ENCODE measurements at regions not wholly inside any gene's neighbourhood (a gene's known extent, or its start where the extent isn't known, plus 50 kb on each side); places are given as distances from the start of the nearest gene placed in this dataset.
A peak's percentile ranks its signal among the peaks of the same experiment; 100 is the strongest.
"Not testable (repeated sequence)": the region's sequence is repeated elsewhere in the genome, so short reads cannot be mapped to it uniquely, and the experiment has no call there.

DNA sequence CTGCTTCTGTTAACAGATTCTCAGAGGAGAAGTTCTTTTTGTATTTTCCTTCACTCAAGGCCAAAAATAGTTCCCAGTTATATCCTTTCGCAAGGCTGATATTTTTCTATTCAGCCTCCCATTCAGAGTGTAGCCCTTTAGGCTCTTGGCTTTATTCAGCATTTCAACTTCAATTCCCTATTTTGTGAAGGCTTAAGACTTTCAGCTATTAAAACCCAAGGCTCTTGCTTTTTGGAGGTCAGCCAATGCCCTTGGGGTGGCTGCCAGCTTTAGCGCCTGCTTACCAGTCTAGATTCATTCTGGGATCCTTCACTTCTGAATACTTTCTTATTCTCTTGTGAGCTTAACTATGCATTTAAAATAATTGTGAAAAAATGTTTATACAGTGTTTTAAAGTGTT, 57.3 kb upstream of the ADGRA3 start:
- DNase-seq, result peak; percentile 51

DNA sequence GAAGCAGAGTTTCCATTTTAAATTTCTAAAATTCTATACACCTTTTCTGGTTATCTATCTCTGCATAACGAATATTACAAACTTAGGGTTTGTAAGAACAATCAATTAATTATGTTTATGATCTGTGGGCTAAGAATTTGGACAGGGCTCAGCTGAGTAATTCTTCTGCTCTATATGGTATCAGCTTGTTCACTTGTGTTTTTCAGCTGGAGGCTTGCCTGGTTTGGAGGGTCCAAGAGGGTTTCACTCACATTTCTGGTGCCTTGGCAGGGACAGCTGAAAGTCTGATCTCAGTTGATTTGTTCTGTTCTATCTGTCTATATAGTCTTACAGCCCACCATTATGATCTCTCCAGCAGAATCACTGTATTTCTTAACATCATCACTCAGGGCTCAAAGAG, 57.8 kb upstream of the ADGRA3 start:
- no peak for DNase-seq

DNA sequence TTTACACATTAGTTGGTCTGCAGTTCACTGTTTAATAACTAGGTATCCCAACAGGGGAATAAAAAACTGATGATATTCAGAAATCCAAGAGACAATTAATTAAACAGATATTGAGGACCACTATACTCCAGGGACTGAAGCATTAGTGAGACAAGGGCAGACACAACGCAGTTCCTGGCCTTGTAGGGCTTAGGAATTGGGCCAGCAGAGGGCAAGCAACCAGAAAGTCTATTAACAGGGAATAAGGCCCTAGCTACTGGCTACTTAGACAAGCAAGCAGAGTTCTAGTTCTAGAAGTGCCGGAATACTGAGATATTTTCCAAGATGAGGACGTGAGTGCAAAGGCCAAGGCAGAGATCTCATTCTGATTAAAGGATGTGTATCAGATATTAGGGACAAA, 58.6 kb upstream of the ADGRA3 start:
- DNase-seq, result no peak

DNA sequence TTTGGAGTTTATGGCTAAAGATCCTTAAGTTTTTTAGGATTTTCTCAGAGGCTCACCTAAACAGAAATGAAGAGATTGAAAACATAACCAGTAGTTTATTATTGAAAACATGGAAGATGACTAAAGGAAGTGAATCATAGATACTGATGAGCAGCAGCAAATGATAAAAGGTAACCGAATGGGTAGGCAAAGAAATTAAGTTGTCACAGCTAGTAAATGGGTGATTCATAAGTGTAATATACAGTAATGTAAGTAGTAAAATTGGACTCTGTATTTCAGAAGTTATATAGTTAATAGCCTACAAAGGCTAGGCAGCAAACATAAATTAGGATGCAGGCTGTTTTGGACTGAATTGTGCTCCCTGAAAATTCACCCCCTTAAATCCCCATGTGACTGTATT, 59.0 kb upstream of the ADGRA3 start:
- no peak for DNase-seq

DNA sequence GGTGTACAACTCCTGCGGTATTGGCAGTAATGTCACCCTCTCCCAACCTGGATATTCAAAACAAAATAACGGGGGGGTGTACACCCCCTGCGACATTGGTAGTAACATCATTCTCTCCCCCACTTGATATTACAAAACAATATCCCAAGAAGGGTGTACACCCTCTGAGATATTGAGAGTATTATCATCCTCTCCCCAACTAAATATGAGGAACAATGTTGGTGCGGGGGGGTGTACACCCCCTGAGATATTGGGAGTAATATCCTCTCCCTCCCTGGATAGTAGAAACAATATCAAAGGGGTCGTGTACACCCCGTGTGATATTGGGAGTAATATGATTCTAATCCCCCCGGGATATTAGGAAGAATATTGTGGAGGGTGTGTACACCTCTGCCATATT, 71.4 kb upstream of the ADGRA3 start:
- DNase-seq, result no peak

DNA sequence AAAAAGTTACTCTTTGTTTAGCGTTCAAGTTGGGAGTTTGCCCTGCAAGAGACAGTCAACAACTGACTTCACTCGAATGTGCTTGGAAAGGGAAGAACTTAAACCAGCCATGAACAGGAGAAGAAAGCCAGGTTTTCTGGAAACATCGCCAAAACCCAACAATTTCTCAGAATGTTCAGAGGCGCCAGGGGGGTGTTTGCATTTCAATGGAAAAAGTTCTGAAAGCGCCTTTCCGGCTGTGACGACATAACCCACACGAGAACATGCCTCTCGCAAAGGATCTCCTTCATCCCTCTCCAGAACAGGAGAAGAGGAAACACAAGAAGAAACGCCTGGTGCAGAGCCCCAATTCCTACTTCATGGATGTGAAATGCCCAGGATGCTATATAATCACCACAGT, 78.1 kb upstream of the ADGRA3 start:
- DNase-seq, result no peak

DNA sequence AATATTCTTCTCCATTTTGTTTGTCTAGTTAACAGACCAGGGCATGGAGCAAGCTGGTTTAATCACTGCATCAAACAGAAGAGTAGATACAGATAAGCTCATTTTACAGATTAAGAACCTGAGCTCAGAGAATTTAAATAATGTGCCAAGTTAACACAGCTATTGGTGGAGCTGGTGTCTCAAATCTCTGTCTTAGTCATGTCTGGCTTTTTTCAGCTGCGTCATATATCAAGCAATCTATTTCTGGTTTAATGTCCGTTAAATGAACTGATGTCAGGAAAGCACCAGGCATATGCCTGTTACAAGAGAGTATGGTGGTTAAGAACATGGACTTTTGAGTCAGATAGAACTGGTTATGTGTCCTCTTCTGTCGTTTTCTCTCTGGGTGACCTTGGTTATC, 79.8 kb upstream of the ADGRA3 start:
- DNase-seq, result no peak

DNA sequence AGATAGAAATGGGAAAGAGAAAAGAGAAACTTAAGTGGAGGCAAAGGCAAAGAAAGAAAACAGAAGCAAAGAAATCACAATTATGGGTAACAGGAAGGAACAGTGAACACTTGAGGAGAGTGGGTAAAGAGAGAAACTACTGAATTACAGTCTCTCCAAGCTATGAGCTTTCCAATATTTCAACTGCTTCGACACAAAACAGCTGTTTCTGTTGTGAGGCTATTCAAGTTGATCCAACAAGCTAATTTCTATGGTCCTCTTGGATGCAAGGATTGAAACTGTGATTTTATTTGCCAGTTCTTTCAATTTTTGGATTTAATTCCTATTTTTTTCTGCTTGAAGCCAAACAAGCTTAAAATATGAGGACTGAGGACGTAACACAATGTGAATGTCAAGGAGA, 80.5 kb upstream of the ADGRA3 start:
- no peak for DNase-seq

DNA sequence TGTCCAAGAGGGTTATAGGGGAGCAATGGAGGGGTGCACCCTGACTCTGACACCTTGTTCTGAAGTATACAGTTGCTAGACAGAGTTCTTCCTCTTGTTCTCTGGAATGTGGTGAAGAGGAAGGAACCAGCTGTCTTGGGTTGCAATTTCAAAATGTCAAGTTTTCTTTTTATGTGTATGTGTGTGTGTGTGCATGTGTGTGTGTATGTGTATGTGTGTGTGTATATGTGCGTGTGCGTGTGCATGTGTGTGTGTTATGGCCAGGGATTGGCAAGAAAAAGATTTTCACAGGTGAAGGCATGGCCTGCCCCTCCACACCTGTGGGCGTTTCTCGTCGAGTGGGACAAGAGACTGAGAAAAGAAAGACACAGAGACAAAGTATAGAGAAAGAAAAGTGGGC, 81.6 kb upstream of the ADGRA3 start:
- DNase-seq, result no peak

DNA sequence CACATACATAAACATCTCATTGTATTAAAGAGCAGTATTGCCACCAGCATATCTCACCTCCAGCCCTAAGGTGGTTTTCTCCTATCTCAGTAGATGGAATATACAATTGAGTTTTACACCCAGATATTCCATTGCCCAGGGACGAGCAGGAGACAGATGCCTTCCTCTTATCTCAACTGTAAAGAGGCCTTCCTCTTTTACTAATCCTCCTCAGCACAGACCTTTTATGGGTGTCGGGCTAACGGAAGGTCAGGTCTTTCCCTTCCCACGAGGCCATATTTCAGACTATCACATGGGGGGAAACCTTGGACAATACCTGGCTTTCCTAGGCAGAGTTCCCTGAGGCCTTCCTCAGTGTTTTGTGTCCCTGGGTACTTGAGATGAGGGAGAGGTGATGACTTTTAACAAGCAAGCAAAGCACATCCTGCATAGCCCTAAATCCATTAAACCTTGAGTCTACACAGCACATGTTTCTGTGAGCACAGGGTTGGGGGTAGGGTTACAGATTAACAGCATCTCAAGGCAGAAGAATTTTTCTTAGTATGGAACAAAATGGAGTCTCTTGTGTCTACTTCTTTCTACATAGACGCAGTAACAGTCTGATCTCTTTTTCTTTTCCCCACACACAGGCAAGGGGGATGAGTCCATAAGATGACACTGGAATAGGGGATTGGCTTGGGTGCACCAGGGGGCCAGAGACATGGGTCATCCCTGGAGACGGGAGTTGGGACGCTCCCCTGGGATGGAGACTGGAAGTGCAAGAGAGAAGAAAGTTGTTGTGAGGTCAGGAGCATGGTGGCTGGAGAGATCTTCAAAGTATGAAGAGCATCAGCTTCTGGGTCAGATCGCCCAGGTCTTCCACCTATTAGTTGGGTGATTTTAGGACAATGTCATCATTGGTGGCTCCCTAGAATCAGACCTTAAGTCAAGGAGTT, 82.5 kb upstream of the ADGRA3 start:
- not testable (repeated sequence) for DNase-seq

DNA sequence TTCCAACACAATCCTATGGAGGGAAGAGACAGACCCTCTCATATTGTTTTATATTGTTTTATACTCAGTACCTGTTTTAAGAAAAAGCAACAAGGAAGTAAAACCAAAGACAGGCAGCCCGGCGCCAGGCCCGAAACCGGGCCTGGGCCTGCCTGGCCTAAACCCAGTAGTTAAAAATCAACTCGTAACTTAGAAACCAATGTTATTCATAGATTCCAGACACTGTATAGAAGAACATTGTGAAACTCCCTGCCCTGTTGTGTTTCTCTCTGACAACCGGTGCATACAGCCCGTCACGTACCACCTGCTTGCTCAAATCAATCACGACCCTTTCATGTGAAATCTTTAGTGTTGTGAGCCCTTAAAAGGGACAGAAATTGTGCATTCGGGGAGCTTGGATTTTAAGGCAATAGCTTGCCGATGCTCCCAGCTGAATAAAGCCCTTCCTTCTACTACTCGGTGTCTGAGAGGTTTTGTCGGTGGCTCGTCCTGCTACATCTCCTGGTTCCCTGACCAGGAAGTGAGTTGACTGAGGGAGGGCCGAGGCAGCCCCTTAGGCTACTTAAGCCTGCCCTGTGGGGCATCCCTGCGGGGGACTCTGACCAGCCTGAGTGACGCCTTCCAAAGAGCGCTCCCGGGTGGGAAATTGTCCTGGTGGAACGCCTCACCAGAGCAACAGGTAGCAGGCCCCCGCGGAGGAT, 83.5 kb upstream of the ADGRA3 start:
- DNase-seq, result not testable (repeated sequence)

DNA sequence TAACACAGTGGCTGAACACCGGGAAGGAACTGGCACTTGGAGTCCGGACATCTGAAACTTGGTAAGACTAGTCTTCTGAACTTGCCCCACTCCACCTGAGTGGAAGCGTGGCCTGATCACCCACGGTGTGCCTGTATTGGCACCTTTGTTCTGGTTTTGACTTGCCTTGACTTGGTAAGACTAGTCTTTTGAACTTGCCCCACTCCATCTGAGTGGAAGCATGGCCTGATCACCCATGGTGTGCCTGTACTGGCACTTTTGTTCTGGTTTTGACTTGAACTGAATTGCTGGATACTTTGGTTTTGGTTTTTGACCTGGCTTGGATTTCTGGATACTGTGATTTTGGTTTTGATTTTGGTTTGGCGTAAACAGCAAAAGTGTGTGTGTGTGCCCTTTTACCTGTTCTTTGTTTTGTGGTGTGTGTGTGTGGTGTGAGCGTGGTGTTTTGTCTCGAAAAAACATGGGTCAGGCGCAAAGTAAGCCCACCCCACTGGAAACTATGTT, 84.1 kb upstream of the ADGRA3 start:
- DNase-seq, result not testable (repeated sequence)

DNA sequence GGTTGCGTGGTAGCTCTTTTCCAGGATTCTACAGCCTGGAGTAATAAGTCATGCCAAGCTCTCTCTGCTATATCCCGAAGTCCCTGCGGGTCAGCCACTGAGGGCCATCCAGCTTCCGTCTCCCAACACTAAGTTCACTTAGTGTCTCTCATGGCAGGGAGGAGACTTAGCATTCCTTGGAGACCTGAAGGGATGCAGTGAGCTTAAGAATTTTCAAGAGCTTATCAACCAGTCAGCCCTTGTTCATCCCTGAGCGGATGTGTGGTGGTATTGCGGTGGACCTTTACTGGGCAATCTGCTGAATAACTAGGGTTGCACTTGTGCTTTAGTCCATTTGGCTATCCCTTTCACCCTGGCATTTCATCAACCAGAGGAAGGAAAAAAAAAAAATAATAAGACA, 85.8 kb upstream of the ADGRA3 start:
- DNase-seq, result not testable (repeated sequence)

DNA sequence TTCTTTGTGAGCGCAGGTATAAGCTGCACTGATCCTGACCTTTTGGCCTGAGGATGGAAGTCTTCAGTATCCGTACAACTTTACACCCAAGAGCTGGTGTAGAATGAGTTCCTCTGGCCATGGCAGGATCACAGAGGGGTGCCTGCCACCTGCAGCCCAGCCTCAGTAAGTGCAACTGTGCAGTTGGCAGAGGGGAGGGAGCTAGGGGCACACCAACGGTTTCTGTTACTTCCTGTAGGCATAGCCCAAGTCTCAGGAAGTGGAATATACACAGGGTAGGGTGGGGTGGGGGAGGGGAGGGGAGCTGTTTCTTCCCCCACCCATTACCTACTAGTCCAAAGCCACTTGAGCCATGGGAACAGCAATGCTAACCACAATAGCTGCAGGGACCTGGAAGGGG, 85.4 kb upstream of the GBA3 start:
- peak; percentile 19 for DNase-seq

DNA sequence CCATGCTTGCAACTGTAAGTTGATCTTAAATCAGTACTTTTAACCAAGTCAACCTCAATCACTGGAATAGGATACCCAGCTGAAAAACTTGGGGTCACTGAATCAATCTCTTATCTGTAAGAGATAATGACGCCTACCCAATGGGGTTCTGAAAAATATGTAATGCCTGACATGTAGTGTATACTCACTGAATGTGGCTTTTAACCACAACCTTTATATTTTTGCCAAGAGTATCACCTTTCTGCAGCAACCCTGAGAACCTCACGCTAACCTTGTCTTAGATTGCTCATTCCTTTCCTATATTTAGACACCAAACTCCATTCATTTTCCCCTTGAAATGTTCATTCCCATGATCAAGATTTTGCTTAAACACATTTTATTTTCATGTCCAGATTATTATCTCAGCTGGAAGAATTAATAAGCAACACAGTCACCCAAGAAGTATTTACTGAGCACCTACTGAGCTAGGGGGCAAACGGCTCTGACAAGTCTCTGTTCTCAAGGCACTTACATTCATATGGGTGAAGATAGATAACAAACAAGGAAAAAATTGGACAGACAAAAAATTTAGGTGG, 82.7 kb upstream of the GBA3 start:
- DNase-seq, result not testable (repeated sequence)

DNA sequence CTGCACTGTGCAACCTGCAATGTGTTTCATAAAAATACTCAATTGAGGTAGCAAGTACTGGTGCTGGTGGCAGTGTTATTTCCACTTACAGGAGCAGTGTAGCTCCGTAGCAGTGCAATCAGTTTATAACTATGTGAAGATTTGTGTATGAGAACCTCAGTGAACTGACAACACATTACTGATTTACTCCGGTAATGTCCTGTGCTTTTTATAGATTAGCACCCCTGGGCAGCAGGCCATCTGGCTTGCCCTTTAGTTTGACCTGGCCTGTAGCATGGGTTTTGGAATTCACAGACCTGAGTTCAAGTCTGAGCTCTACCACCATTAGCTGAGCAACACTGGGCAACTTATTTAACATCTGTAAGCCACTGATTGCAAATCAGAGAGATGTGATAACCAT, 78.6 kb upstream of the GBA3 start:
- no peak for DNase-seq

DNA sequence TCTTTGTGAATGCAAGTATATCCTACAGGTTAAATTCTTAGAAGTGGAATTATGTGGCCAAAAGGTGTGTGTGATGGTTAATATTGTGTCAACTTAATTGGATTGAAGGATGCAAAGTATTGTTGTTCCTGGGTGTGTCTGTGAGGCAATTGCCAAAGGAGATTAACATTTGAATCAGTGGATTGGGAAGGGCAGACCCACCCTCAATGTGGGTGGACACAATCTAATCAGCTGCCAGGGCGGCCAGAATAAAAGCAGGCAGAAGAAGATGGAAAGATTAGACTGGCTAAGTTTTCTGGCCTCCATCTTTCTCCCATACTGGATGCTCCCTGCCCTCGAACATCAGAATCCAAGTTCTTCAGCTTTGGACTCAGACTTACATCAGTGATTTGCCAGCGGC, 76.2 kb upstream of the GBA3 start:
- no peak for DNase-seq

DNA sequence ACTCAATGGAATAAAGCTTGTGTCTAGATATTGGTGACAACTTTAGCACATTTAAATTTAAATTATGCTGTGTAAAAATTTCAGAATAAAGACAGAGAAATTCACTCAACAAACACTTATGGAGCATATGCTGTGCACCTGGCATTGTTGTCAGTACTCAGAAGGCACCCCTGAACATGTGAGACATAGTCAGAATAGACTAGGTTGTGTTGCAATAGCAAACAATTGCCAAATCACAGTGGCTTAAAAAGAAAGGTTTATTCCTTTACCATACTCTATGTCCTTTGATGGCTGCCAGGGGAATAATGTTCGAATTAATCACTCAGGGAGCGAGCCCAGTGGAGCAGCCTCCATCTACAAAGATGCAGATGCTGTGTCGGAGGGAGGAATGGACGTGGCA, 72.6 kb upstream of the GBA3 start:
- not testable (repeated sequence) for DNase-seq

DNA sequence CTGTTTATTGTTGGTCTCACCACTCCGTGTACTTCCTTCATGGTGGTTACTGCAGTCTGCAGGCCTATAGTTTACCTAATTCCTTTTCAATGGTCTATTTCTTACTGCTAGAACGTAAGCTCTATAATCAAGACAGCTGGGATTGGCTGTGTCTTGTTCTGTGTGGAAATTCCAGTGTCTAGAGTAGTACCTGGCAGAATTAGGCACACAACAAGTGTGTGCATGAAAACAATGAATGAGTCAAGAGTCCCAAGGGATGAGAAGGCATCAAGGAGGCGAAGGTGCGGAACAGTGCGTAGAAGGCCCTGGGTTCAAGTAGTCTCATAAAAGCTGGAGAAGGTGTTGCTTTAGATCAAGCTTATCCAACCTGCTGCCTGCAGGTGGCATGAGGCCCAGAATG, 70.8 kb upstream of the GBA3 start:
- DNase-seq, result not testable (repeated sequence)

DNA sequence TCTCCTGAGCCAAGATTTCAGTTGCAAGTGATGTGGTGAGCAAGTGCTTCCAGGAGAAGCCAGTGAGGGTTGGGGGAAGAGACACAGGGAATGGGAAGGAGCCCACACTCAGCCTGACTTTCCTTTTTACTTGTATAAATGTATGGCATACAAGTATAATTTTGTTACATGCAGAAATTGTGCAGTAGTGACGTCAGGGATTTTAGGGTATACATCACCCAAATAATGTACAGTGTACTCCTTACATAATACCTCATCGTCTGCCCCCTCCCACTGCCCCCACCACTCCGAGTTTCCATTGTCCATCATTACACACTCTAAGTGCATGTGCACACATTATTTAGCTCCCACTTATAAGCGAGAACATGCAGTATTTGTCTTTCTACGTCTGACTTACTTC, 68.7 kb upstream of the GBA3 start:
- not testable (repeated sequence) for DNase-seq

DNA sequence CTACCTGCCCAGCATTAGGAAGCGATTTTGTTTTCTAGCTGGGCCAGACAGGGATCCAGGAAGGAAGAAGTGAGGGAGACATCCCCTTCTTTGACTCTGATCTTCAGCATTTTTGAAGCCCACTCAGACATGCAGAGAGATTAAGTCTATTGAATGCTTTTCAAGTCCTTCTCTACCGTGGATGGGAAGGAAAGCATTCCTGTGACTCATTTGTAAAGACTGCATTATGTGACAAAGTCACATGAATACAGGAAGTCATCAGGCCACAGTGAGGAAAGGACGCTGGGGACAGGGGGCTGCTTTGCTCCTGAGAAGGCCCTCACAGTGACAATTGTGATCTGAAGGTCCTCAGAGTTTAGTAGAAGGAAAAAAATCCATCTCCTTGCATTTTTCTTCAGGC, 67.4 kb upstream of the GBA3 start:
- peak; percentile 31 for DNase-seq

DNA sequence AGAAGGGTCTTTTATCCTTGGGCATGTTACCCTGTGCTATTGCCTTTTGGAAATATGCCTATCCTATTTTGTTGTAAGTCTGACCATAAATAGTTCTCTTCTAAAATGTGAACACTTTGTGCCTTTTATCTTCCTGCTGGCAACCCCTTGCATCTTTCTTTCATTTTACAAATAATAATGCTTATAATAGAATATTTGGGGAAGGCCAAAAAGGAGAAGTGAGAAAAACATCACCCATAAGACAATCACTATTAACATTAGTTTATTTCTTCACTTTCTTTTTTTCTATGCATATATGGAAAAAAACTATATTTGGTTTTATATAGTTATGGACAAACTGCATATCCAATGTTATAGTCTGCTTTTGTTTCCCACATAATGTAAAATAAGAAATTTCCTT, 64.9 kb upstream of the GBA3 start:
- not testable (repeated sequence) for DNase-seq

Measured in fibroblast of skin of scalp (primary cell).